IPS DF 4.7 (cell line): ENCODE measurements at regions not wholly inside any gene's neighbourhood (a gene's known extent, or its start where the extent isn't known, plus 50 kb on each side); places are given as distances from the start of the nearest gene placed in this dataset.
"Not testable (repeated sequence)": the region's sequence is repeated elsewhere in the genome, so short reads cannot be mapped to it uniquely, and the experiment has no call there.

Experiments used
- DNase-seq: peaks from one replicate; pipeline ENCODE4 v3.0.0-alpha.2; 2013; ENCODE audit warnings: low spot score; ENCODE audit errors: extremely low read depth

DNA sequence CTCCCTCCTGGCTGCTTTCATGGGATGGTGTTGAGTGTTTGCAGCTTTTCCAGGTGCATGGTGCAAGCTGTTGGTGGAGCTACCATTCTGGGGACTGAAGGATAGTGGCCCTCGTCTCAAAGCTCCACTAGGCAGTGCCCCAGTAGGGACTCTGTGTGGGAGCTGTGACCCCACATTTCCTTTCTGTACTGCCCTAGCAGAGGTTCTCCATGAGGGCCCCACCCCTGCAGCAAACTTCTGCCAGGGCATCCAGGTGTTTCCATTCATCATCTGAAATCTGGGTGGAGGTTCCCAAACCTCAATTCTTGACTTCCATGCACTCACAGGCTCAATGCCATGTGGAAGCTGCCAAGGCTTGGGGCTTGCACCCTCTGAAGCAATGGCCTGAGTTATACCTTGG, 72.7 kb upstream of the S1PR3 start:
- not testable (repeated sequence) for DNase-seq

DNA sequence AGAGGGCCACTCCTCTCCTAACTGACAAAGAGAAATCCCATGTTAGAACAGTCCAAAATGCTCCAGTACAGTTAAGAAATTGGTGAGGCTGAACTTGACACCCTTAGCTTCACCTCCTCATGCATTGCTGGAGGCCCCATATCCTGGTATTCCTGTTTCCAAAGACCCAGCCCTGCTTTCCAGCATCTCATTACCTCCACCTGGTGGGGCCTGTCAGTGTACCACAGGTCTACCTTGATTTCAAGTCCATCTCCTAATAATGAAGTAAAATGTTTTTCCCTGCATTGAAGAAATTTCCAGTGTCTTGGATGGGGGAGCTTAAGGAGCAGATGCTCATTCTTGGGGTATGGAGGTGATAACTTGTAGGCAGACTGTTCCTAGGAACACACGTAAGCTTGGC, 70.6 kb upstream of the S1PR3 start:
- no peak for DNase-seq

DNA sequence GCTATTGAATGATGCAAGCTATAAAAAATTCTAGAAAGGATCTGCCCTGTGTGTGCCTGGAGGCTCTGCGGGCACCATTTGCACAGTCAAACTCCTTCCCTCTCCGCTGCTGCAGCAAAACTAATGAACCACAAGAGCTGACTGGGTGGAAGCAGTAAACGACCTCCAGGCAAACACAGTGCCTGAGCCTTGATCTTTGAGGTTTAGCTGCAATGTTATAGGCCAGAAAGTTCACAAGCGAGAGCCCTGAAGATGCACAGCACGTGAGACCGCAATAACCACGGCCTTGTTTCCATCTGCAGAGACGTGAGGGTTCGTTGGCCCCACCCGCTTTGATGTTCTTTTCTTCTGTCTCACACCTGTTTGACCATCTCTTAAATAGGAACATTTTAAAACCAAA, 69.2 kb upstream of the S1PR3 start:
- DNase-seq, result no peak

DNA sequence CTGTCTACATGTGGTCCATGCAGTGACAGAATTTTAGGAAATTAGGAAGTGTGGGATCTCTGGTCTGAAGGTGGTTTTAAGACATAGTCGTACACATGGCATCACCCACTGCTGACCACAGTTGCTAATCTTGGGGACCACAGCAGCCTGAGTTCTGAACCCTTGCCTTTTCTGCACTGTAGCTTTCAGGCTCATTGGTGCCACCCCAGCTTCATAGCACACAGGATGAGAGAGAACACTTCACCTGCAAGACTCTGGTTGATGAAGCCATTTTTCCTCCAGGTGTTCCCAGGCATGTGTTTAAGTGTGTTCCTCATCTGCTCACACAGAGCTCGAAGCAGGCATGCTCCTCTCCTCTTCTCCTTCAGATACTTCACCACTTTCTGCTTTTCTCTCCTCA, 68.2 kb upstream of the S1PR3 start:
- DNase-seq, result no peak

DNA sequence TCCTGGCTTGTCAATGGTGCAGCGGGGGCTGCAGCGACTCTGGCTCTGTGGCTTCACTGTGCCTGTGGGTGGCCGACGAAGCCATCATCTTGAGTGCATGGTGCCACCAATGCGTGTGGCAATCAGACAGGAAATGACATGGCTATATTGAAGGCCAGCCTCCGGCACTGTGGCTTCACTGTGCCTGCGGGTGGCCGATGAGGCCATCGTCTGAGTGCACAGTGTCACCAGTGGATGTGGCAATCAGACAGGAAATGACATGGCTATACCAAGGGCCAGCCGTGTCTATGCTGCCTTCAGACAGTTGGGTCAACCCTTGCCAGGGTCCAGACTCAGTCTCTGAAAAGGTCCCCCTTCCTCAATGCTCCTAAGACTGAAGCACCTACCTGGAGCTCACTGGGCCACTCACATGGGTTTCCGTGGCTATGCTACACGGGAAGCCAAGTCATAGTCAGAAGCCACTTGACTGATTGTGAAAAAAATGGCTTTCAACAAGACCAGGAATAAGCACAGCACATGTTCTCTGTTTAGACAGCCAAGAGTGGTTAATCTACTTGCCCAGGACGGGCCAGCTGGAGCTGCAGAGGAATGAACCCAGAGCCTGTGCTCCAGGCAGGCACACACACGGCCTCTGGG, 67.5 kb upstream of the S1PR3 start:
- no peak for DNase-seq

DNA sequence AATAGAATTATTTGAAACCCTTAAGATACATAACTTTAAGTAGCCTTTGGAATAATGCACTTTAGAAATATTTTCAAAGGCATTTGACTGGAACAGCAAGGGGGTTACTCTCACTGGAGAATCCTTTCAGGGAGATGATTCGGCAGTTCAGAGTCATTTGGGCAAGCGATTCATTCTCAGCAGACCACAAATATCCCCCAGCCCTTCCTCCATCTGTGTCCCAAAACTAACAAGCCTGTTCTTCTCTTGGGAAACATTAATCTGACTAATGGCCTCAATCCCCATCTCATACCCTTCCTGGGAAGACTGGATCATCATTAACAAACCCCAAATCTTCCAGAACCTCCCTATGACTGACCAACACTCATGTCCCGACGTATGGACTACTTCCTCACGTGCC, 65.8 kb upstream of the S1PR3 start:
- no peak for DNase-seq

DNA sequence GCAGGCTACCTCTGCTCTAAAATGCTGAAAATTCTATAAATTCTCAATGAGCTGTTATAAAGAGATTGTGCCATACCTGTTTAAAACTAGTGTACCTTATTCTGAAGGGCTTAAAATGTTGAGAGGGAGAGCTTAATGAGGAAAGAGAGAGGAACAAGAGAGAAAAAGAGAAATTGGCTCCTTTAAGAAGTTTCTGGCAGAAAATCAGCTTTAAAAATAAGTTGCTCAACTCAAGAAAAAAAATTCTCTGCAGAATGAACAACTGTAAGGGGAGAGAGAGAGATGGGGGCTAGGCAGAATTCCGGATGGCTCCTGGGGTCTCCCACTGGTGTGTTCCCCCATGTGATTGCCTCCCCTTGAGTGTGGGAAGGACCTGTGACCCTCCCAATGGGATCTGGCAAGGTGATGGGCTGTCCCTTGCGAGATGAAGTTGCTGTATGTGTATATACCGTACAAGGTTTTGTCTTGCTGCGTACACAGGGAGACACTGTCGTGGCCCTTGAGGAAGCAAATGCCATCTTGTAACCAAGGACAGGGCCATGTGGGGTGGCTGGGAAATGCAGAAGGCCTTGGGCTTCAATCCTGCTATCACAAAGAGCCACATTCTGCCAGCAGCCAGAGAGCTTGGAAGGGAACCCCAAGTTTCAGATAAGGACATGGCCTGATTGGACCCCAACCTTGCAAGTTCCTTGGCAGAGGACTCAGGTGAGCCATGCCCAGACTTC, 64.3 kb upstream of the S1PR3 start:
- no peak for DNase-seq

DNA sequence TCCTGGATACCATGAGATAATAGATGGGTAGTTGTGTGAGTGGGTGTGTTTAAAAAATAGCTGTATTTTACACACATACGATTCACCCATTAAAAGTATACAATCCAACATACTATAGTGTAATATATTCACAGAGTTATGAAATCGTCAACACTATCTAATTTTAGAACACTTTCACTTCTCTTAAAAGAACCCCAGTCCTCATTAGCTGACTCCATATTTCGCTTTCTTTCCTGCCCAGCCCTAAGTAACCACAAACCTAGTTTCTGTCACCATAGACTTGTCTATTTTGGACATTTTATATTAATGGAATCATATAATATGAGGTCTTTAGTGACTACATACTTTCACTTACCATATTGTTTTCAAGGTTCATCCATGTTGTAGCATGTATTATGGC, 63.8 kb upstream of the S1PR3 start:
- no peak for DNase-seq

DNA sequence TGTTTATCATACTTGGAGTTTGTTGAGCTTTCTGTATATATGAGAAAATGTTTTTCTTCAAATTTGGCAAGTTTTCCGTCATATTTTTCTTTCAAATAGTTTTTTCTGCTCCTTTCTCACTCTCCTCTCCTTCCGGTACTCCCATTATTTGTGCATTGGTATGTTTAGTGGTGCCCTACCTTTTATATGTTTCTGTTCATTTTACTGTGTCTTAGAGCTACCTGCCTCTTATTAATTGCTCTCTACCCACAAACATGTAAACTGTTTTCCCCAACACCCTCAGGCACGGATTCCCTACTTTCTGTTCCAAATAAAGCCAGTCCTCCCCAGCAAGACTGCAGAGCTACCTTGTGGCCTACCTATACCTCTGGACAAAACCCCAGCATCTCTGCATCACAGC, 60.6 kb upstream of the S1PR3 start:
- no peak for DNase-seq

DNA sequence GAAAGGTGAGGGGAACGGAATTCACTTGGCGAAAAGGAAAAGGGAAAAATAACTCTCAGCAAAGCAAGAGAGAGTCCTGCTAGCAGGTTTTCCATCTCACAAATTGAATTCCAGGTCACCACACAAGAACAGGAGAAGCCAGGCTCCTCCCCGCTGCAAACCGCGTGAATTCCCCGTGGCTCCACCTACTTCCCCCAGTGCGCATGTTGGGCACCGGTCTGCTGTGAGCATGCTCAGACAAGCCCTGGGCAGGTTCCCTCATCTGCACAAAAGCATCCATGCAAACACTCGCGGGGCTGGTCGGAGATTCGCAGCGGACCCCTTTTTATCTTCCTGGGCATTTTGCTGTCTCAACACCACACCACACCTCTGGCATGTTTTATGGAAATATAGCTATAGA, 58.5 kb upstream of the S1PR3 start:
- no peak for DNase-seq

DNA sequence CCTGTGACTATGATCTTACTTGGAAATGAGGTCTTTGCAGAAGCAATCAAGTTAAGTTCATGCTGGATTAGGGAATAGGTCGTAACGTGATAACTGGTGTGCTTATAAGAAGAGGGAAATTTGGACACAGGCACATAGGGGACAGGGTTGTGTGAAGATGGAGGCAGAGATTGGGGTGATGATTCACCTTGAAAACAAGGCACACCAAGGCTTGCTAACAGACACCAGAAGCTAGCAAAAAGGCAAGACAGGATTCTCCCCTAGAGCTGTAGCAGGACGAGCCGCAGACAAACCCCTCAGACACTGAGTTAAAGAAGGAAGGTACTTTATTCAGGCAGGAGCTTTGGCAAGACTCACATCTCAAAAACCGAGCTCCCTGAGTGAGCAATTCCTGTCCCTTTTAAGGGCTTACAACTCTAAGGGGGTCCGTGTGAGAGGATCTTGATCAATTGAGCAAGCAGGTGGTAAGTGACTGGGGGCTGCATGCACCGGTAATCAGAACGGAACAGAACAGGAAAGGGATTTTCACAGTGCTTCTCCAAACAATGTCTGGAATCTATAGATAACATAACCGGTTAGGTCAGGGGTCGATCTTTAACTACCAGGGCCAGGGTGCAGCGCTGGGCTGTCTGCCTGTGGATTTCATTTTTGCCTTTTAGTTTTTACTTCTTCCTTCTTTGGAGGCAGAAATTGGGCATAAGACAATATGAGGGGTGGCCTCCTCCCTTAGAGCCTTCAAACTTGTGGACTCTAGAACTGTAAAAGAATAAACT, 57.5 kb upstream of the S1PR3 start:
- DNase-seq, result no peak

DNA sequence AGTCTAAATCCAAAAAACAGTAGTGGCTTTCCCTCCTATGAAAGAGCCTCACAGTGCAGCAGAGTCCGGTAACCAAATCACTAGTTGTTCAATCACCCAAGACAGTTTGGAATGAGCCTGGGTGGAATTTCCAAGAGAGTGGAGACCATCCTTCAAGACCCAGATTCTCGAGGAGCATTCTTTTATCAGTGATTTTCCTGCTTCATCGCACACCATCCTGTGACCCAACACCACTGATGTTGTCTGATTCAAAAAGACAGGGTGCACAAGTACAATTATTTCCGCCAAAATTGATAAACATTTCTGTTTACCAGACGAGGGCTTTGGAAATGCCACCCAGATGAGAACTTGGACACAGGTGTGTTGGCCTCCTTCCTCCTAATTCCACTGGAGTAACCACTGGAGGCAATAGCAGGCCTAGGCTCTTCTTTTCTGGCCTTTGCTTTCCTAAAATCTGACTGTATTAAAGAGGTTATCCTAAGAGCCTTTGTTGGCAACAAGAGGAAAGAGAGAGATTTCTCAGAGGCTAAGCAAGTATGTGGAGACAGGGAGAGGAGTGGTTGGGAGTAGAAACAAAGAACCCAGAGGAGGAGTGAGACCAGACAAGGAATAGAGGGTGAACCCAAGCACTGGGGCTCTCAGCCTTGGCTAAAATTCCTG, 56.3 kb upstream of the S1PR3 start:
- no peak for DNase-seq

DNA sequence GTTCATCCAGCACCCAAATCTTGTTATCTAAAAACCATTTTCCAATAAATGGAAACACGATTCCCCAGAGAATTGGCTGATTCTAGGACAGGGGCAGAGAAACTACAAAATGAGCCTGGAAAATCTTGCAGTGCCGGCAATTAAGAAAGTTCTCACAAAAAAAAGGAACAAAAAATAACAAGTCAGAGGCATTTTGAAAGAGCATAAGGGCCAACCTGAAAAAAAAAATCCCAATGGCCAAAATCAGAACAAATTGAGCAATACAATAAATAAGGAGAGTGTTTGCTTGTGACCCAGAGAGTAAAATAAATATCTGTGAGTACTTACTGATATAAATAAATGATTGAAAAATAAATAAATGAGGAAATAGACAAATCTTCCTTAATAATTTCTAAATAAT, 55.1 kb upstream of the S1PR3 start:
- DNase-seq, result no peak

DNA sequence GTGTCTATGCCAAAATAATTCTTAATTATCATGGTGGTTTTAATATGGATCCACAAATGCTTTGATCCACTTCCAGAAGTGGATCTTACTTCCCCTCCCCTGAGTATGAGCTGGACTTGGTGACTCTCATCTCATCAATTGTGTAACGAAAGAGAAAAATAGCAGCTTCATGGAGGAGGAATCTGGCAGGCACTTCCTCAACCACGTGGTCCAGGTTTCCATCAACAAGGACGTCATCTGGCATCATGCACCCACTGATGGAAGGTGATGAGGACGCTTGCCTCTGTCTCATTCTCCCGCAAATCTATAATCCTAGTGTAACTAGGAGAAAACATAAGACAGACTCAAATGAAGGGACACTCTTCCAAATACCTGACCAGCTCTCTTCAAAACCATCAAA, 54.6 kb upstream of the S1PR3 start:
- DNase-seq, result no peak

DNA sequence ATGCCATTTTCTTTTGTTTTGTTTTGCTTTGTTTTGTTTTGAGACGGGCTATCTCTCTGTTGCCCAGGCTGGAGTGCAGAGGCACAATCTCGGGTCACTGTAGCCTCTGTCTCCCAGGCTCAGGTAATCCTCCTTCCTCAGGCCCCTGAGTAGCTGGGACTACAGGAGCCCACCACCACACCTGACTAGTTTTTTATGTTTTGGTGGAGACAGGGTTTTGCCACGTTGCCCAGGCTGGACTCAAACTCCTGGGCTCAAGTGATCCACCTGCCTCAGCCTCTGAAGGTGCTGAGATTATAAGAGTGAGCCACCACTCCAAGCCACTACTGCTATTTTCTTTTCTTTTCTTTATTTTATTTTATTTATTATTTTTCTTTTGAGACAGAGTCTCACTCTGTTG, 54.0 kb upstream of the S1PR3 start:
- DNase-seq, result no peak

DNA sequence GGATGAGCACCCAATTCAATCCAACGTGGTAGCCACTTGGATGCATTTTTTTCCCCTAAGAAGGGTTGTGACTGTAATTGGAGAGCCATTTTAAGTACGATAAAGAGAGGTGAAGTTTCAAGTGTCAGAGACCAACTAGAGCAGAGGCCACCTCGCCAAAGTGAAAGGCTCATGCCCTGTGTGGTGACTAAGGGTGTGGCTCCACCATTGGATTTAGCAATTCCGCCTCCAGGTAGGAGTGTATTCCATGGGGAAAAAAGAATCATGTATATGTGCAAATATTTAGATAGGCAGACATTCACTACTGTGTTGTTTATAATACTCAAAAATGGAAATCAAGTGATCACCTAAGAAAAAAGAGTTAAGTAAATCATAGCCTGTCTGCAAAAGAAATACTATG, 53.1 kb upstream of the S1PR3 start:
- no peak for DNase-seq
